Medulla oblongata (tissue), 1 donor: ENCODE measurements at regions not wholly inside any gene's neighbourhood (a gene's known extent, or its start where the extent isn't known, plus 50 kb on each side); places are given as distances from the start of the nearest gene placed in this dataset.
"Not testable (repeated sequence)": the region's sequence is repeated elsewhere in the genome, so short reads cannot be mapped to it uniquely, and the experiment has no call there.

Experiments used
- DNase-seq: peaks from one replicate; pipeline ENCODE4 v3.0.0-alpha.2; 2015; ENCODE audit errors: extremely low spot score

GRCh38 chr5:156189628-156190027 is 137.3 kb upstream of the SGCD start:
- DNase-seq: no peak

DNA sequence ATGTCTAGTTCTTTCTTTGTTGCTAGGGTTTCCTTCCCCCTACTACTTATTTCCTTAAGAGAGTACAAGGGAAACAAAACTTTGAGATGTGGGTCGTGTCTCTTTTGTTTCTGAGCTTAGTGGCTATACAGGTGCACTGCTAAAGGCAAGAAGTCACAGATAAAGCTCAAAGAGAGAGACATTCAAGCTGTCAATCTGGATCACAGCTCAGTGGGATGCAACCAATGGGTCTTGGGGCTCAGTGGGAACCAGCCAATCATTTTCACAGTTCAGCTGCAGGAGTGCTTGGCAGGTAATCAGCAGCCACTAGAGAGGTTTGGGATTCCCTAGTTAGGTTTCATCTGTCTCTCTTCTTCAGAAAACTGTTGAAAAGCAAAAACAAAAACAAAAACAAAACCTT is 135.4 kb upstream of the SGCD start:
- no peak for DNase-seq

- no peak for DNase-seq
Observed at GRCh38 chr5:156197042-156197635, 129.8 kb upstream of the SGCD start.

DNA sequence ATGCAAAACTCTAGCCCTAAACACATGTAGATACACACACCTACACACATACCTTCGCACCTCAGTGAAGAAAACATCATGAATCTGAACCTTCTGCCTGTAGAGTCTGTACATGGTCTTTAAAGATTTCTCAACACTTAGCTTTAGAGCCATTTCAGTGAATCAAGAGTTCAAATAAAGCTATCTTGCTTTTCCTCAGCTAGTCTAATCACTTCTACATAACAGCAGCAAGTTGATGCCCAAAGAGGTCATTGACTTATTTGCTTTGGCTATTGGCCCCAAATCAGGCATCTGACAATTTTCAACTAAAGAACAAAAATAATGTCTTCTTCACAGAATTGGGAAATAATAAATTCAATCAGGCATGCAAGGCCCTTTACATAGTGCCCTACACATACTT is 127.9 kb upstream of the SGCD start:
- no peak for DNase-seq

DNA sequence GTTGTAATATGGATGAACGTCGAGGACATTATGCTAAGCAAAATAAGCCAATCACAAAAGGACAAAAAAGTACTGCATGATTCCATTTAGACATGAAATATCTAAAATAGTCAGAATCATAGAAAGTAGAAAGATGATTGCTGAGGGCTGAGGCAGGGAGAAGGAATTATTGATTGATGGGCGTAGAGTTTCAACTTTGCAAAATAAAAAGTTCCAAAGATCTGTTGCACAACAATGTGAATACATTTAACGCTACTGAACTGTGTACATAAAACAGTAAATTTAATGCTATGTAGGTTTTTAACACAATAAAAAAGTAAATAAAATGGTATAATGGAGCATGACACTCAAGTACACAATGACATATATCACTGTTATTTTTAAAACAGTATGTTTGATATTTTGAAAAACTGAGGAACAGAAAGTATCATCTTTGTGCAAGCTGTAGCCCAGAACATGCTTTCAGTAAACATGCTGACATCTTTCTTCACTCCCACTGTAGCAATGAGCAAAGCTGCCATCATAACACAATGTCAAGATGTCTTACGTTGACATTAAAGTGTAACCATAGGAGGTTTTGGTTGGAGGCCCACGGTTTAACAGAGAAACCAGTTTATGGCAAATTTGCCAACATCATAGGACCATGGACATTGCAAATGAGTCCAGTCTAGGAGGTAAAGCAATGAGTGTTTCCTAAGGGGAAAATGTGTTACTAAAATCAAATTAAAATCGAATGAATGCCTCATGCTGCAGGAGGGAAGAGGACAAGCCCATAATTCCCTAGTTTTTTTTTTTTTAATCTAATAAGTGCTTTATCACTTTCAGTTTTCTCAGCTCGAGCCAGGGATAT is 125.8 kb upstream of the SGCD start:
- DNase-seq: no peak

DNA sequence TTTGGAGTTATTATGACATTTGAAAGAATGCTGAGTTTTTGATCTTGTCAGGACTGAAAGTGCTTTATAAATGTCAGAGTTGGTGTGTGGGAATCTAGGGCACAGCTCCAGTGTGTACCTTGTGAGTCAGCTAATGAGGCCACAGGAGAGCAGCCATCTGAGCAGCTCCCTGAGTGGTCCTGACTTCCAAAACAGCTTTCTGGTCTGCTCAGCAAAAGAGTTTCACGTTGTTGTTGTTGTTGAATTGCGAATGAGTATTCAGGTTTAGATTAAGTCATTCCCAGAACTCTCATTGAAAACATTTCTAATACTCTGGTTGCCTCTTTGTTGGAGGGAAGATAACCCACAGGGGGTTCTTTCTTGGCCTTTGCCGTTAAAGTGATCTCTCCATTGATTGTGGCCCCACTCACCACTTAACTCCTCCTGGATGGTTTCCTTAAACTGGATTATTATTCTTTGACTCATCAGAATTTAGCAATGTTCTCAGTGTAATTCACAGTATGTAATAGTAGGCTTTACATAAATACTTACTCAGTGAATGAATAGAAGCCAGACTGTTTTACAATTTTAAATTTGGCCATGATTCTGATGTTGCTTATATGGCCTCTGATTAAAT is 125.1 kb upstream of the SGCD start:
- no peak for DNase-seq

GRCh38 chr5:156208271-156208670 is 118.7 kb upstream of the SGCD start:
- DNase-seq: no peak

DNA sequence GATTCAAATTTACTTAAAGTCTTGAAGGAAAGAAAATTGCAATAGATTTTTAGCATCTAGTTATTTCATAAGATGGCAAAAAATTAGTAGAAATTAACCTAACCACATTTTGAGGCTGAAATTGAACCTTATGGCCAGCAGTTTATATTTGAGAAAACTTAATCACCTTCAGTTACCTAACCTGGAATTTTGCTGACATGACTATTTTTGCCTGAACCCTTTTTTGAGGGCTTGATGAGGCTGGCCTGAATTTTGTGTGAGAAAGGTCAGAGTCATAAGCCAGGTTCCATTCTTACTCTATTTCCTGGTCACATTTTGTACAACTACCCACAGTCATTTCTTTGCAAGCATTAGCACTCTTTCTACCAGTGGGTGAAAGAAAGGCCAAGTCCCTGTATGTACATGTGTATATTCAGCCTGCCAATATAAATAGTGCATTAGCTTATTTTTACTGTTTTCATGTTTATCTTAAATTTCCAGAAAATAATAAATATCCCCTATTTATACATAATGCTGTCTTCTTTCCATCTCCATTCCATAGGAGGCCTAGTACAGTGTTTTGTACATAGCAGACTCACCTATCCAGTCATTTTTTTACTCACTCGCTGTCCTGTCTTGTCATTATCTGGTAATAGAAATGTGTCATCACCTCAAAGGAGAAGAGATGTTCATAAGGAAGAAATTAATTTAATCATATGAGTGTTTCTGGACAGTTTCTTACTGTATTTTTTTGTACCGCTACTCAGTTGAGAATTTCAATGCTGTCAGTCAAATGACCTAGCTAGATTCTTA is 108.4 kb upstream of the SGCD start:
- DNase-seq: no peak

DNA sequence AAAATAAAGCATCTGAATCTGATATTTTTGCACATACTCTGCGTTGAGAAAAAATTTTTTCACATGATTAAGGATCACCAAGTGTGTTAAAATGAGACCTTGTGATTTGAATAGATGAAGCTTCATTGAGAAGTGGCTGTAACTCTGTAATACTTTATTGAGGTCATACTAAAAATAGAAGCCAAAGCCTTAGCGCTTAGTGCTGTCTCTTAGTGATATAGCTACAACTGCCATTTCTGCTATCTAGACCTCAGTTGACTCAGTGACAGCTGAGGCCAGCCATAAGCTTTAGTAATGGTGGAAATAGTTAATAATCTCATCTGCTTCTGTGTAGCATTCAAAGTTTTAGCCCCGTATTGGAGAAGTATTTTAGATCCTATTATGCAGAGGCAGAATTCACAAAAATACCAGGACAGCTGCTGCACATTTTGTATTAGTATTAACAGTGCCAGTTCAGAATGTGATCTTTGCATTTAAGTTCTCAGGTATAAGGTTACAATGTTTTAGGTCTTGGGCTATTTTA is 107.4 kb upstream of the SGCD start:
- no peak for DNase-seq

DNA sequence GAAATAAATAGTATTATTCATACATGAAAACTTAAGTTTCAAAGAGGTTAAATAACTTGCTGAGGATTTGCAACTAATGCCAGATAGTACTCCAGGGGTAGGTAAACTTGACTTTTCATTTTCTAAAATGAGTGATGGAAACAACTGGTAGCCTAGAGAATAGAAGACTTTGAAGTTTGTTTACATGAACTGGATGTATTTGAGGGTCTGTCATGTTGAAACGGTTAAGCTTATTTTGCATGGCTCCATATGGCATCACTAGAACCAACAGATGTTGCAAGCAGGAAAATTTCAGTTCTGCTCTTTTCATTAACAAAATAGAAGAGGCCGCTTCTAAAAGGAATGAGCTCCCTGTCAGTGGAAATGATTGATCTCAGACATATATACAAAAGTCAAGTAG is 105.1 kb upstream of the SGCD start:
- no peak for DNase-seq

DNA sequence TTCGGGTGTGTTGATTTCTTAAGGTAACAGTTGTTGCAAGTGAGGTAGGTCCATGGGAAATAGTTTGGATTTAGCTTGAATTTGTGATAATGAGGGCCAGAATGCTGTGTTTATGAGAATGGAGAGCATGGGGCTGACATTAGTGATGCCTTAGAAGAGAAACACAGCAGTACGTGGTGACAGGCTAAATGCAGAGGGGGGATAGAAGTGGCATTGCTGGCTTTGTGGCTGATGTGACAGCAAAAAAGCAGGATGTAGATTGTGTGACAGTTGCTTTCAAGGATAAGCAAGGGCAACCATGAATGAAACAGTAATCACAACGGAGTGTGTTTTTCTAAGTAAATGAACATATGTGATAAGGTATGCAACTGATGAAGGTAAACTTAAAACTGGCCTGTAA is 103.4 kb upstream of the SGCD start:
- DNase-seq: no peak

DNA sequence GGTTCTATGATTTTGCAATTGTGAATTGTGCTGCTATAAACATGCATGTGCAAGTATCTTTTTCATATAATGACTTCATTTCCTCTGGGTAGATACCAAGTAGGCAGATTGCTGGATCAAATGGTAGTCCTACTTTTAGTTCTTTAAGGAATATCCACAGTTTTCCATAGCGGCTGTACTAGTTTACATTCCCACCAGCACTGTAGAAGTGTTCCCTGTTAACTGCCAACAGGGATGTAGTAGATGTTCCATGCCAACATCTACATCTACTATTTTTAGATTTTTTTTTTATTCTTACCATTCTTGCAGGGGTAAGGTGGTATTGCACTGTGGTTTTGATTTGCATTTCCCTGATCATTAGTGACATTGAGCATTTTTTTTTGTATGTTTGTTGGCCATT is 100.5 kb upstream of the SGCD start:
- not testable (repeated sequence) for DNase-seq

GRCh38 chr5:156230887-156231286 is 96.1 kb upstream of the SGCD start:
- no peak for DNase-seq

- no peak for DNase-seq
Observed at GRCh38 chr5:156232251-156232869, 94.6 kb upstream of the SGCD start.

- DNase-seq: no peak
Observed at GRCh38 chr5:156237361-156237760, 89.6 kb upstream of the SGCD start.

GRCh38 chr5:156239800-156240199 is 87.2 kb upstream of the SGCD start:
- no peak for DNase-seq

GRCh38 chr5:156240414-156240813 is 86.5 kb upstream of the SGCD start:
- no peak for DNase-seq

- DNase-seq: no peak
Observed at GRCh38 chr5:156241266-156241665, 85.7 kb upstream of the SGCD start.

GRCh38 chr5:156245895-156246294 is 81.1 kb upstream of the SGCD start:
- no peak for DNase-seq

- no peak for DNase-seq
Observed at GRCh38 chr5:156251076-156251475, 75.9 kb upstream of the SGCD start.

GRCh38 chr5:156253130-156253529 is 73.8 kb upstream of the SGCD start:
- no peak for DNase-seq

- DNase-seq: no peak
Observed at GRCh38 chr5:156254196-156254595, 72.8 kb upstream of the SGCD start.
